Heart right ventricle (tissue), 16 donors: ENCODE measurements at regions not wholly inside any gene's neighbourhood (a gene's known extent, or its start where the extent isn't known, plus 50 kb on each side); places are given as distances from the start of the nearest gene placed in this dataset.

Source experiments
- ATAC-seq, 8 donors: fragments of 200-7000 bp; cut with Tn5 transposase; one replicate each; pipeline ENCODE4 v1.9.1; 2020; ENCODE audit warnings: mild to moderate bottlenecking in 8 of 8, moderate library complexity in 8 of 8, moderate number of reproducible peaks in 1 of 8
- DNase-seq, 2 donors: peaks; one replicate each; pipeline ENCODE4 v3.0.0-alpha.2; 2020
- H3K27ac ChIP-seq, 10 donors: fragments of 200-600 bp; sonication (generic) in 2 of 10; one replicate each; pipeline versions ENCODE4 v1.5.0 to v1.8.0; 2020 to 2022; ENCODE audit warnings: mild to moderate bottlenecking in 3 of 10
- H3K27me3 ChIP-seq, 7 donors: fragments of 200-600 bp; one replicate each; pipeline ENCODE4 v1.8.0; 2021 to 2022; ENCODE audit warnings: mild to moderate bottlenecking in 2 of 7
- H3K36me3 ChIP-seq, 9 donors: fragments of 200-600 bp; sonication (generic) in 1 of 9; one replicate each; pipeline versions ENCODE4 v1.5.0 to v1.8.0; 2020 to 2022; ENCODE audit warnings: mild to moderate bottlenecking in 2 of 9
- H3K4me1 ChIP-seq, 9 donors: fragments of 200-600 bp; sonication (generic) in 1 of 9; one replicate each; pipeline versions ENCODE4 v1.5.0 to v1.8.0; 2020 to 2022; ENCODE audit warnings: mild to moderate bottlenecking in 4 of 9
- H3K4me3 ChIP-seq, 10 donors: fragments of 200-600 bp; sonication (generic) in 2 of 10; one replicate each; pipeline versions ENCODE4 v1.5.0 to v1.8.0; 2020 to 2022; ENCODE audit warnings: mild to moderate bottlenecking in 7 of 10, moderate library complexity in 2 of 10
- H3K9me3 ChIP-seq, 11 donors: fragments of 200-600 bp in 10 of 11; sonication (generic) in 2 of 11; one replicate each; pipeline versions ENCODE4 v1.5.0 to v1.8.0; 2013 to 2022; ENCODE audit warnings: mild to moderate bottlenecking in 2 of 11, control low read depth in 1 of 11, moderate library complexity in 1 of 11
- CTCF ChIP-seq, 9 donors: fragments of 200-600 bp; sonication (generic) in 2 of 9; IDR thresholded peaks; one replicate each; pipeline versions ENCODE4 v1.5.0 to v1.8.0; 2021 to 2022; ENCODE audit warnings: antibody characterized with exemption in 9 of 9, mild to moderate bottlenecking in 5 of 9, moderate library complexity in 1 of 9
- WGBS, 2 donors: extraction: QIAGEN DNeasy Blood & Tissue Kit; methylation state at CpG; one replicate each; pipeline ENCODE4 v1.1.7; 2013; ENCODE audit warnings: inconsistent platforms in 1 of 2; 5-methylcytosine and 5-hydroxymethylcytosine counted together
- intact Hi-C, 10 donors: fragments of 100-400 bp; cut with DNase I; formaldehyde crosslinking; loops; one replicate each; pipeline versions ENCODE4 v1.11.1 to v1.14.2; 2022
- donor health status: Arrhythmogenic right ventricular cardiomyopathy.
- donor health status: ischemic (EF 13 %, LVEDD 7.1; RV severe dilation, severe dysfunction).
- donor health status: healthy with polysubstance abuse.
- donor health status: DM: no; HTN: yes; CAD: no.
- donor health status: DM: no; HTN: no; CAD: no.
- donor health status: ischemic (EF 25% LVEDD 6.9; RV normal size, moderate dysfunction).
- donor health status: ischemic (EF 25% LVEDD 5.7; RV mildly dilated, moderate dysfunction).
- donor health status: healthy.
- donor health status: DM: yes; HTN: yes; CAD: no.
- donor health status: Ischemic cardiomyopathy.
- donor health status: ischemic (EF 35%, LVEDD 5.7; RV mildly dilated, moderate dysfunction).
- donor health status: nonischemic (EF 11% LVEDD 7.7; RV severe dilation, severe dysfunction).
- donor health status: DM: yes; HTN: yes; CAD: no.
- donor health status: PGD.
- donor health status: ischemic (EF 29% LVEDD 5.4; RV normal size, mild dysfunction).
- donor health status: nonischemic (EF 23%, LVEDD 6.1; RV moderate dilation, normal function).

DNA sequence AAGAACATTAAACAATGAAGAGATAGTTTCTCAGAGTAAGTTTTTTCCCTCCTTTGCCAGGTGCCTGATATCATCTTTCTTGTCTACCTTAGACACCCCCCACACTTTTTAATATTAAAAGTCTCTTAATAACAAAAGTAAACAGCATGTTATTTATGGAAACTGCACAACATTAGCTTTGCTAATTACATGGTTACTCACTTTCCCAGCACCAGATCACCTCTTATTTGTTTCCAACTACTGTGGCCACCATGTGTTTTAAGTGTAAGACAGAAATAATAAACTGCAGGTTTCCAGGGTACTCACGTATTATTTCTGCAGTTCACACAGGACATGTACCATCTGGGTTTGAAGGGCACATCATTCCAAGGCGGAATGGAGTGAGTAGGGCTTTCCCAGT, 125.0 kb downstream of the TRMT11 start:
- Histone ChIP-seq H3K27me3 (peaks cover 0 to 82% (median 29%) of the 10 kb centered on the region in 7 donors), H3K9me3 (no peaks in the 10 kb centered on the region), H3K36me3 (peaks cover 0 to 3% (median 0%) of the 10 kb centered on the region in 9 donors), H3K4me1 (peaks cover 0 to 8% (median 0%) of the 10 kb centered on the region in 9 donors), H3K27ac (no peak overlapping the region), H3K4me3 (no peak overlapping the region)
- no peak for ATAC-seq
- no peak for TF ChIP-seq CTCF (IDR thresholded peaks at IDR 0.05)
- 90 to 93% methylated on average over 2 of the region's 2 CpGs for WGBS, 2 donors
- no peak for DNase-seq
- intact Hi-C loops = no loop called here

- H3K4me1 ChIP-seq = peaks cover 0 to 8% (median 0%) of the 10 kb centered on the region in 9 donors
- H3K27ac ChIP-seq = no peak overlapping the region
- ATAC-seq (no peak), DNase-seq (no peak)
- peaks cover 0 to 3% (median 0%) of the 10 kb centered on the region in 9 donors for H3K36me3 ChIP-seq
- H3K27me3 ChIP-seq = peaks cover 0 to 82% (median 31%) of the 10 kb centered on the region in 7 donors
- H3K9me3 ChIP-seq = no peaks in the 10 kb centered on the region
- no peak overlapping the region for H3K4me3 ChIP-seq
- WGBS, 2 donors = 46 to 50% methylated on average over 2 of the region's 2 CpGs
- no peak for TF ChIP-seq CTCF (IDR thresholded peaks at IDR 0.05)
- intact Hi-C loops = no loop called here
These were observed 125.9 kb downstream of the TRMT11 start for GRCh38 chr6:126112171-126112632.

DNA sequence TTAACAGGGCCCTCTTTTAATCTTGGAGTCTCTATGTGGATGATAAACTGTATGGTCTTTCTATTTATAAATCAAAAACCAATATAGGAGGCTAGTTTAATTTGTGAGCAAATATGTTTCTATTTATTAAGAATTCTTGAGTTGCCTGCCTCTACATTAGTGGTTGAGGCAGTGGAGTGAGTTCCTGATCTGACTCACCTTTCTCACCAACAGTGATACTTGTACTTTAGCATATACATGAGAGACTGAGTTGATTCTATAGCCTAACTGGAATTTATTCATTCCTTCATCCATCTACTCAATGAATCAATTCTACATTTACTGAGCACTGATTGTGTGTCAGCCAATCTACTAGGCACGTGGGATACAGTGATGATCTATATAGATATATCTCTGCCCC, 126.9 kb downstream of the TRMT11 start:
- Histone ChIP-seq H3K36me3 (peaks cover 0 to 3% (median 0%) of the 10 kb centered on the region in 9 donors), H3K4me1 (no peaks in the 10 kb centered on the region), H3K4me3 (no peak overlapping the region), H3K9me3 (no peaks in the 10 kb centered on the region), H3K27ac (no peak overlapping the region), H3K27me3 (peaks cover 0 to 76% (median 28%) of the 10 kb centered on the region in 7 donors)
- no peak for TF ChIP-seq CTCF (IDR thresholded peaks at IDR 0.05)
- intact Hi-C loops = no loop called here
- WGBS, 2 donors = 92 to 95% methylated on average over 1 of the region's 1 CpG
- no peak for ATAC-seq
- DNase-seq = no peak

GRCh38 chr6:126117251-126117650, 130.9 kb downstream of the TRMT11 start:
- no peak overlapping the region for H3K27ac ChIP-seq
- H3K4me1 ChIP-seq = no peaks in the 10 kb centered on the region
- intact Hi-C loops = no loop called here
- DNase-seq (no peak), ATAC-seq (no peak)
- no peaks in the 10 kb centered on the region for H3K9me3 ChIP-seq
- WGBS, 2 donors = 61 to 74% methylated on average over 2 of the region's 2 CpGs
- TF ChIP-seq CTCF (IDR thresholded peaks at IDR 0.05) = no peak
- H3K27me3 ChIP-seq = peaks cover 0 to 76% (median 26%) of the 10 kb centered on the region in 7 donors
- no peak overlapping the region for H3K4me3 ChIP-seq
- peaks cover 0 to 3% (median 0%) of the 10 kb centered on the region in 9 donors for H3K36me3 ChIP-seq
